GM21528 (cell line): ENCODE measurements at regions not wholly inside any gene's neighbourhood (a gene's known extent, or its start where the extent isn't known, plus 50 kb on each side); places are given as distances from the start of the nearest gene placed in this dataset.
"Not testable (repeated sequence)": the region's sequence is repeated elsewhere in the genome, so short reads cannot be mapped to it uniquely, and the experiment has no call there.

Experiments
- ATAC-seq: cut with Tn5 transposase; IDR thresholded peaks from one replicate; pipeline ENCODE4 v1.9.1; 2021; ENCODE audit warnings: mild to moderate bottlenecking, moderate library complexity; ENCODE audit not compliant: unreplicated experiment, low FRiP score

GRCh38 chr6:30832864-30833263 lies 51.5 kb upstream of the DDR1 start:
- no peak for ATAC-seq

- no peak for ATAC-seq
Observed at GRCh38 chr6:30830438-30830837, 53.9 kb upstream of the DDR1 start.

GRCh38 chr6:30829639-30830255 lies 54.6 kb upstream of the DDR1 start:
- no peak for ATAC-seq

GRCh38 chr6:30829033-30829432 lies 55.3 kb upstream of the DDR1 start:
- ATAC-seq = no peak

- ATAC-seq = no peak
Observed at GRCh38 chr6:30828027-30828962, 56.0 kb upstream of the DDR1 start.

- ATAC-seq = no peak
Observed at GRCh38 chr6:30826961-30827342, 57.4 kb upstream of the DDR1 start.

GRCh38 chr6:30824698-30825097 lies 59.6 kb upstream of the DDR1 start:
- no peak for ATAC-seq

- ATAC-seq = no peak
Observed at GRCh38 chr6:30823534-30823865, 60.8 kb upstream of the DDR1 start.

GRCh38 chr6:30821862-30822784 lies 62.2 kb upstream of the DDR1 start:
- no peak for ATAC-seq

- no peak for ATAC-seq
Observed at GRCh38 chr6:30820193-30820592, 64.1 kb upstream of the DDR1 start.

GRCh38 chr6:30819297-30819917 lies 64.9 kb upstream of the DDR1 start:
- ATAC-seq = no peak

- ATAC-seq = no peak
Observed at GRCh38 chr6:30818391-30818841, 65.9 kb upstream of the DDR1 start.

GRCh38 chr6:30816791-30817739 lies 67.3 kb upstream of the DDR1 start:
- ATAC-seq = peak; percentile 63

GRCh38 chr6:30816296-30816695 lies 68.0 kb upstream of the DDR1 start:
- ATAC-seq = not testable (repeated sequence)

GRCh38 chr6:30815041-30815742 lies 69.1 kb upstream of the DDR1 start:
- not testable (repeated sequence) for ATAC-seq

GRCh38 chr6:30814146-30815040 lies 69.9 kb upstream of the DDR1 start:
- no peak for ATAC-seq

- ATAC-seq = no peak
Observed at GRCh38 chr6:30813631-30814145, 69.3 kb upstream of the IER3 start.
